CD4-positive, alpha-beta T cell treated with Interleukin-17A for 1 hour (primary cell): ENCODE measurements at regions not wholly inside any gene's neighbourhood (a gene's known extent, or its start where the extent isn't known, plus 50 kb on each side); places are given as distances from the start of the nearest gene placed in this dataset.

ENCODE experiments used
- DNase-seq: peaks from one replicate; pipeline ENCODE4 v3.0.0-alpha.2; 2020

GRCh38 chr2:146939991-146940685 is 904.7 kb upstream of the ACVR2A start:
- no peak for DNase-seq

DNA sequence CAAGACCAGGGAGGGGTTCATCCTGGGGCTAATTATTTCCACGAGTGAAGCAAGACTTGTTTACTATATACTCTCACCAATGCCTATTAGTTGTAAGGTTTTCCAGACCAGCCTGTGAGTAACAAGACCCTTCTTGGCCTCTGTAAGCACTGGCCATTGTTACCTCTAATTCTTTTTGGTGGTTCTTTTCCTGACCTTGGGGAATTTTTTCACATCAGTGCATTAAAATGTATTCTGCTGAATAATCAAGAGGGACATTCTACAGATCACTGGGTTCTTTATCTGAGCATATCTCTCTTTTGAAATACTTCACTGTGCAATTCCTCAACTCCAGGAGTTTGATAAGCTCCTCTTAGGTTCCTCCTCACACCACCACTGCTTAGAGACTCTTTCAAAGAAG is 909.9 kb upstream of the ACVR2A start:
- DNase-seq, result no peak

GRCh38 chr2:146931109-146931508 is 913.7 kb upstream of the ACVR2A start:
- no peak for DNase-seq

- DNase-seq, result no peak
Measured at GRCh38 chr2:146927080-146927711, 917.6 kb upstream of the ACVR2A start.

DNA sequence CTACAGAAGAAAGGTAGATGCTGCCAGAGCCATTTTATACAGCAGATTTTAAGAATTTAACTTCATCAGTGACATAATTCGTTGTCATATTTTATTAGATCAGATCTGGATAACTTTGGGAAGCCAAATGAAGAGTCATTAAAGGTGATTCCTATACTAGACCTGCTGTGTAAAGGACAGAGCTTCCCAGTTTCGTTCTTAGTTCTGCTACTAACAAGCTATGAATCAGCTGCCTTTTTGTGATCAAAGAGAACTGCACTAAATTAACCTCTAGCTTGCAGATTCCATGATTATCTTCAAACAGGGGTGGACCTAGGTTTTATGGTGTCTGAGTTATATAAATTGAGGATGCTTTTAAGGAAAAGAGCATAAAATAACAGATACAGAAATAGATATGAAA is 926.5 kb upstream of the ACVR2A start:
- no peak for DNase-seq

- no peak for DNase-seq
Measured at GRCh38 chr2:146917431-146918042, 927.3 kb upstream of the ACVR2A start.

DNA sequence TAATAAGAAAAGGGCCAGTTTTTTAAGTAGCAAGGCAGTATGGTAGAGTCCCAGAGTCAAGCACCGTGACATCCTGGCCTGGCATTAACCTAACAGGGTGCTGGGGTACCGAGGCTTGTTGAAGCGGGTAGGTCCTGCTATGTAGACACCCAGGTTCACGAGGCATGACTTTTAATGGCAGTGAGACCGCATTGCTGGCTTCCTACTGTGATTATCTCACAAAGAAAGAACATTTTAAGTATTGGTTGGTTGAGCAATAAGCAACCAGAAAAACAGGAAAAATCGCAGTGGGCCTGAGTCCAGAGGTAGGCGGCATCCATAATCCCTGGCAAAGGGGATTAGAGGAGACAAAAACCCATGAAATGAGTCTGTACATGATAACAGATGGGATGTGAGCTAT is 927.9 kb upstream of the ACVR2A start:
- DNase-seq, result no peak

- DNase-seq, result no peak
Measured at GRCh38 chr2:146913476-146913875, 931.4 kb upstream of the ACVR2A start.

DNA sequence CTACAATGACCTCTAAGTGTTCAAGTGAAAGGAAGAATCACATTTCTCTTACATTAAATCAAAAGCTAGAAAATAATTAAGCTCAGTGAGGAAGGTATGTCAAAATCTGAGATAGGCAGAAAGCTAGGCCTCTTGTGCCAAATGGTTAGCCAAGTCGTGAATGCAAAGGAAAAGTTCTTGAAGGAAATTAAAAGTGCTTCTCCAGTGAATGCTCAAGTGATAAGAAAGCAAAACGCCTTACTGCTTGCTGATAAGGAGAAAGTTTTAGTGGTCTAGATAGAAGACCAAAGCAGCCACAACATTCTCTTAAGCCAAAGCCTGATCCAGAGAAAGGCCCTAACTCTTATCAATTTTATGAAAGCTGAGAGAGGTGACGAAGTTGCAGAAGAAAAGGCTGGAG is 932.3 kb upstream of the ACVR2A start:
- DNase-seq, result no peak

DNA sequence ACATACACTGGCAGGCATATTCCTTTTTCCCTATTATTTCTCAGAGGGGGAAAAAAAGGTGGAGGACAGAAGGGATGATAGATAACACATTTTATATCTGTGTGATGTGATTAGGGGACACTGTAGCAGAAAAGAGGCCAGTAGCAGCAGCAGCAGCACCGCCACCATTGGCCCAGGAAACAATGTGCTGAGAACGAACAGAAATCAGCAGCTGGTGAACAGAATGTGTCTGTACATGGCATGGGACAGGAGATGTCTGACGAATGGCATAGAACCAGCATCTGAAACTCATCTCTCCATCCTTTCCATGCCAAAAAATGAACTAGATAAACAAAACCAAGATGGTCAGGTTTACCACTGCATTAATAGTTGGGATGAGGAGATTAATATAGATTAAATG is 936.1 kb upstream of the ACVR2A start:
- DNase-seq, result no peak

DNA sequence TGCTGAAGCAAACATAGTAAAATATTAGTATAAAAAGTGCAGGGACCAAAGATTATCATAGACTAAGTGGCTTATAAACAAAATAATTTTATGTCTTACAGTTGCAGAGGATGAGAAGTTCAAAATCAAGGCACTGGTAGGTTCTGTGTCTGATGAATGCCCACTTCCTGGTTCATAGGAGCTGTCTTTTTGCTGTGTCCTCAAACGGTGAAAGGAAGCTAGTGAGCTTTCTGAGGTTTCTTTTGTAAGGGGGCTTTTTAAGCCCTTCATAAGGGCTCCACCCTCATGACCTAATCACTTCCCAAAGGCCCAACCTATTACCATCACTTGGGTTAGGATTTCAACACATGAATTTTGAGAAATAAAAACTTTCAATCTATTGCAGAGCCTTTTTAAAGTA is 946.7 kb upstream of the ACVR2A start:
- no peak for DNase-seq

DNA sequence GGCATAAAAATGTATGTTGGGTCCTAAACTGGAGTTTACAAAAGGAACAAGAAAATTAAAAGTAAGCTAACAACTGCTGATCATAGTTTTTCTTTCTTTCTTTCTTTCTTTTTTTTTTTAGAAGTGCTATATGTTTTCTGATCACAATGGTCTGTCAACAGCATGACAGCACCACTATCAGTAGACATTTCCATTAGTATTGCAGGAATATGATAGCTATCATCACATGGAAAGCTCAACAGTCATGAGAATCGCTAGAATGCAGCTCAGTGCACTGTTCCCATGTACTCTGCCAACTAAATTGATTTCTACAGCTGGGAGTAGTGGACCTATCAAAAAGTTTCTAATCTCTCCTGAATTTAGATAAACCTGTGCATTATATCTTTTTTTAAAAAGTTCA is 950.3 kb upstream of the ACVR2A start:
- no peak for DNase-seq

GRCh38 chr2:146893500-146894041 is 951.3 kb upstream of the ACVR2A start:
- no peak for DNase-seq

DNA sequence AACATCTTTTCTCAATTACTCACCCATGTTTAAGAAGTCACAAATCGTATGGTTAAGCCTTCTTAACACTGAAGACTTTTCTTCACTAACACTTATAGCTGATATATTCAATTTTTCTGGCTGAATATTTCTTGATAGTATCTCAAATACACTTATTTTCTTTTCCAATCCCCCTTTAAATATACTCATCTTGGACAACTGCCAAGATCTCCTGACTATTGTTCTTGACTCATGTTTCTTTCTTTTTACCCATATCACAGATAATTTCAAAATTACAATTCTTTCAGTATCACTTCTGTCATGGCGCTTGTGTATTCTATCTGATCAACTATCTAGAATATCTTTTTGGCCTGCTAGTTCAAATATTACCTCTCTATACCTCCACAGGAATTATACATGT is 954.3 kb upstream of the ACVR2A start:
- no peak for DNase-seq

DNA sequence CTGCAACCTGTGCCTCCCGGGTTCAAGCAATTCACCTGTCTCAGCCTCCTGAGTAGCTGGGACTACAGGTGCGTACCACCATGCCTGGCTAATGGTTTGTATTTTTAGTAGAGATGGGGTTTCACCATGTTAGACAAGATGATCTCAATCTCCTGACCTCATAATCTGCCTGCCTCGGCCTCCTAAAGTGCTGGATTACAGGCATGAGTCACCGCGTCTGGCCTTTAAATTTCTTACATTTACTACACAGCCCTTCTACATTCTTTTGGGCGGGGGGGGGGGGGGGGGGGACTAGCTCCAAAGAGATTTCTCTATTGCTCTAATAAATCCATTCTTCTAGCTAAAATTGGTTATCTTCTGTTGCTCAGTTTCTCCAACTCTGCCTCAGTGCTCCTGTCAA is 964.9 kb upstream of the ACVR2A start:
- DNase-seq, result no peak

- DNase-seq, result no peak
Measured at GRCh38 chr2:146874260-146874658, 970.6 kb upstream of the ACVR2A start.

GRCh38 chr2:146873646-146874259 is 971.1 kb upstream of the ACVR2A start:
- DNase-seq, result no peak

DNA sequence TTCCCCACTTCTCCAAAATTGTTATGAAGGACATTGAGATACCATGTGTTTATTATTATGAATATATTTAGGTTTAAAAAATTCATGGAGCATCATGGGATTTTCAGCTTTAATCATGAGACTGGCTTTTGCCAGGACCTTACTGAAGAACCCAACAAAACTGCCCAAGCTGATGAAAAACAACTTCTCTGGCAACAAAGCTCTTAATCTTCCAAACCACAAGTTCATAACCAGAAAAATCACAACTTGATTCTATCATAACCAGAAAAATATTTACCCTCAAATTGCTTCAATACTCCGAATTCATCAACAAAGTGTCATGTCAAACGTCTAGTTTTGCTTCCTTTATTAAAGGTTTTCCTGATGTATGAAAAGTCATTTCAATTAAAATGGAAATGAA is 971.8 kb upstream of the ACVR2A start:
- no peak for DNase-seq

- DNase-seq, result no peak
Measured at GRCh38 chr2:146870691-146871090, 974.1 kb upstream of the ACVR2A start.

GRCh38 chr2:146869328-146869727 is 975.5 kb upstream of the ACVR2A start:
- DNase-seq, result no peak

DNA sequence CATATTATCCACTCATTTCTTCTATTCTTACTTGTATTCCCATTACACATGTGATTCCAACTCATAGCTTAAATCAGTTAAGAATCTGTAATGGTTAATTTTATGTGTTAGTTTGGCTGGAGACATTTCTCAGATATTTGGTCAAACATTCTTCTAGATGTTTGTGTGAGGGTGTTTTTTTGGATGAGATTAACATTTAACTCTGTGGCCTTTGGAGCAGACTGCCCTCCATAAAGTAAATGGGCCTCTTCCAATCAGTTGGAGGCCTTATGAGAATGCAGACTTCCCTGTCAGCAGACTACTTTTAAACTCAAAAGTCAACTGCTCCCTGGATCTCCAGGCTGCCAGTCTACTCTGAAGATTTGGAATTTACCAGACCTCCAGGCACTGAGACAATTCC is 976.8 kb upstream of the ACVR2A start:
- no peak for DNase-seq

- no peak for DNase-seq
Measured at GRCh38 chr2:146867477-146867986, 977.3 kb upstream of the ACVR2A start.

DNA sequence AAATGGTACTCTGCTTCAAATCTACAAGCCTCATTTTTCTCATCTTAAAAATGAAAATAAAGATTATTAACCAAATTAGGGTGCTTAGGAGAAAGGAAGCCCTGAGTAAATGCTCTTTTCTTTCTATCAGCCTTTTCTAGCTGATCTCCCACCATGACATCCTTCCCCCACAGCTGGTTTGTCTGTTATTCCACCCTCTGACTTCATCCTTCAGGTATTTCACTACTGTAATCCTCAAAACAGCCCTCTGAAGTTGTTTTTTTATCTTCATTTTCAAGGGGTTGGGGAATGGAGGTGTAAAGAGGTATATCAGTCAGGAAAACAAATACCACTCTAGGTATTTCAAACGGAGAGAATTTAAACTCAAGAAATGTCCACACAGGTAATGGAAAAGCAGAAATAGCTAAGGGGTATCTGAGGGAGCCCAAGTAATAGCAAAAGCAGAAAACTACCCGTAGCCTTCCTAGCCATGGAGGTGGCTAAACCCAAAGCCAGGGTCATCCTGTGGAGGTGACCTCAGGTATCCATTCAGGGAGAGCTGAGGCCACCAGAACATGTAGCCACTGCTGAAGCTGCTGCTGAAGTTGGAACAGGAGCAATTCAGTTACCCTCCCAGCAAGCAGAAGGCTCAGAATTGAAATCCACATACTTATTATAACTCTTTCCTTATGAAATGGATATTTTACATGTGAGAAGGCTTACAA is 990.9 kb upstream of the ACVR2A start:
- no peak for DNase-seq
